ENCODE measurements at regions not wholly inside any gene's neighbourhood (a gene's known extent, or its start where the extent isn't known, plus 50 kb on each side); places are given as distances from the start of the nearest gene placed in this dataset.

DNA sequence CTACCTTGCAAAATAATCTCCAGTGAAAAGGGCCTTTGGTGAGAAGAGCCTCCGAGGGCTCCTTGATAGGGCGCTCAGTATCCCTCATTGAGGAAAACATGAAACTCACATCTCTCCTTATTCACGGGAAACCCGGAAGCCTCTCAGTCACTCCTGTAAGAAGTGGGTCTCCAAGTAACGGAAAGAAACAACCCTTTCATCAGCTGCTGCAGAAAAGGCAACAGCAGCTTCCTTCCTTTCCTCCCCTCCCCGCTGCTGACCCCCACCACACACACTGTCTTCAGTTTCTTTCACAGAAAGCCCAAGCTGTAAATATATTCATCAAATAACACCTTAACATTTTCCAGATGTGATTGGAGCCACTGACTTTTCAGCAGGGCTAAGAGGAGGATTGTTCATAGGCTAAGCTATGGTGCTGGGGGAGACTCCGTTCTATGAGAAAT, 81.4 kb downstream of the C9orf152 start (continued):
- TF ChIP-seq, protein P1, sequence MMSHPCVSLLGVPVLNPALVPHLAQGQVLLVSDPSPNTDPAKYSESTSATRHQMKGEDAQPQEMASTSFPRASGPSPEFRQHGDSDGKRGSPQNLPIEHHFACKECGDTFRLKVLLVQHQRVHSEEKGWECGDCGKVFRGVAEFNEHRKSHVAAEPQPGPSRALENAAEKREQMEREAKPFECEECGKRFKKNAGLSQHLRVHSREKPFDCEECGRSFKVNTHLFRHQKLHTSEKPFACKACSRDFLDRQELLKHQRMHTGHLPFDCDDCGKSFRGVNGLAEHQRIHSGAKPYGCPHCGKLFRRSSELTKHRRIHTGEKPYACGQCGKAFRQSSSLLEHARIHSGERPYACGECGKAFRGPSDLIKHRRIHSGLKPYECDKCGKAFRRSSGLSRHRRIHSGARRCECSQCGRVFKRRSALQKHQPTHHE (CRISPR knock-in tag; IDR thresholded peaks at IDR 0.05; ENCODE audit: borderline replicate concordance) = no peak
- 0 out of 2 replicates have a peak, but pooled peaks have one; percentile 29 for TF ChIP-seq SIN3A (IDR thresholded peaks at IDR 0.05; ENCODE audit: borderline replicate concordance, low read depth, low read length)

DNA sequence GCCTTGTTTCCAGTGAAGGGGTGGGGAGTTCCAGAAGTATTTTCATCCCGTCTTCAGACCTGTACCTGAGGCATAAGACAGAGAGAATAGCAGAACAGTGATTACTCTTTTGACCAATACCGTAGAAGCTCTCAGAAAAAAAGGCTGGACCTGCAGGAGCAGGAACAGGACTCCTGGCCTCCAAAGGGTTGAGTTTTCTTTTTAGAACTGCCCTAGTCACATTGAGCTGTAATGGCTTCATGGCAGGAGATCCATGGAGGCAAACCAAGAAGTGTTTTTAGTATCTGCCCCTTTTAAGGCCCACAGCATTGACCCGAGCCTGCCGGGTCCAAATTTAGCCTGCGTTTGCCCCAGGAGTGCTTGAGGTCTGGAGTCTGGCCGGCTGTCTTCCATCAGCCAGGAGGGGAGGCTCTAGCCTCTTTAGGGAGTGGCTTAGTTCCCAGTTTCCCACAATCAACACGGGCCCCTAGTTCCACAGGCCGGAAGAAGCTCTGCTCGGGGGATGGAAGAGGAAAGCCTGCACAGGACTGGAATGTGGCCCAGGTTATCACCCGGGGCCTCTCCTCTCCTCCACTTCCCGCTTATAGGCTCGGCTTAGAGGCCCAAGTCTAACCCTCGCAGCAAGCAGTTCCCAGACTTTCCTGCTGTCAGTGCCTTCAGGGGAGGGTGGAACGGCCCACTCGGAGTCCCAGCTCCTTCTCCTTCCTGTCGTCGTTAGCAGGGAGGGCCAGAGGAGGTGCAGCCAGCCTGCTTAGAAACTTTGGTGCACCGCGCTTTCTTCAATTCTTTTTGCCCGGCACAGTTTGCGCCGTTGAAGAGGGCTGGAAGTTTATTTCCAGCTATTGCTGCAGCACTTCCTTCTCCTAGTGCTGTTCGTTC, 80.7 kb downstream of the C9orf152 start:
- peak overlapping the region; percentile 58 to 82 (median 76) for H3K4me3 ChIP-seq (replicated peaks in 1 of 3; ENCODE audit: insufficient read depth in 1 of 3, low read depth in 2 of 3, low read length in 3 of 3)
- no peaks in the 10 kb centered on the region for H3K36me3 ChIP-seq (replicated peaks in 1 of 2; ENCODE audit: control insufficient read depth in 1 of 2, insufficient read depth in 2 of 2, low read length in 2 of 2)
- in situ Hi-C loops (cut with HindIII; ENCODE audit: extremely low pct_ligation_motif_present, low pct_unique_long_range_greater_than_20kb) (no loop called here), intact Hi-C loops (cut with micrococcal nuclease; ENCODE audit: unreplicated experiment) (loop anchor here (2.0 kb wide), 2 partner anchors 24 to 68 kb away; no protein-coding TSS in a partner anchor)
- peaks cover 61% of the 10 kb centered on the region for H3K79me2 ChIP-seq (ENCODE audit: insufficient read depth, low read length)
- FAIRE-seq (no peak), ATAC-seq (peak; percentile 85), DNase-seq (ENCODE audit: low spot score) (peak; percentile 86)
- peak overlapping the region; percentile 74 for H3K27ac ChIP-seq (ENCODE audit: extremely low read length, insufficient read depth, low read length)
- WGBS (ENCODE audit: low lambda C conversion rate) = under 1% methylated on average over 20 of the region's 23 CpGs
- BruUV-seq (replicated peaks) = TSS peak; percentile 95
- no peaks in the 10 kb centered on the region for H3K9me3 ChIP-seq (ENCODE audit: low read length)
- H3K4me1 ChIP-seq (ENCODE audit: insufficient read depth, low read length) = peaks cover 67% of the 10 kb centered on the region
- POLR2A ChIA-PET = interaction anchor here (0.6 to 3.9 kb wide), 13 partner anchors 11 to 130 kb away, joined by 3 to 35 read pairs (median 4); partner anchors contain the start of gene TXN
- H3K9ac ChIP-seq (ENCODE audit: insufficient read depth, low read depth, low read length) = peak overlapping the region; percentile 90
- H3K27me3 ChIP-seq (ENCODE audit: control insufficient read depth in 1 of 2, insufficient read depth in 2 of 2, low read length in 2 of 2) = no peaks in the 10 kb centered on the region; a peak in 1 of 5 replicates
- H4K20me1 ChIP-seq (ENCODE audit: insufficient read depth, low read length) = peaks cover 11% of the 10 kb centered on the region; the same call in 1 of the 2 replicates
- H3K4me2 ChIP-seq (ENCODE audit: low read depth, low read length) = peak overlapping the region; percentile 98
- CTCF ChIA-PET (ENCODE audit: low intra/inter-chr PET ratio, low total read pairs) = no interaction called here
- no peak overlapping the region for H2AFZ ChIP-seq (ENCODE audit: low read length)
- no peak for TF ChIP-seq SP1 (IDR thresholded peaks at IDR 0.05)
- peak; percentile 29; the same call in 1 of the 2 replicates for TF ChIP-seq SP1 (CRISPR knock-in tag; IDR thresholded peaks at IDR 0.05)
- TF ChIP-seq ZFP62 (CRISPR knock-in tag; IDR thresholded peaks at IDR 0.05) = no peak
- TF ChIP-seq CREM (IDR thresholded peaks at IDR 0.05) = peak; percentile 26; the same call in 1 of the 2 replicates
- no peak for TF ChIP-seq CREM (CRISPR knock-in tag; IDR thresholded peaks at IDR 0.05)
- no peak for TF ChIP-seq CREB1 (IDR thresholded peaks at IDR 0.05)
- peak; percentile 22; the same call in 1 of the 2 replicates for TF ChIP-seq CREB1 (CRISPR knock-in tag; IDR thresholded peaks at IDR 0.05)
- peak; percentile 54 to 56 for TF ChIP-seq POLR2A (IDR thresholded peaks at IDR 0.05; ENCODE audit: insufficient read depth in 1 of 2, low read depth in 2 of 2, low read length in 2 of 2)
- TF ChIP-seq GABPA (IDR thresholded peaks at IDR 0.05; ENCODE audit: low read depth, low read length) = peak; percentile 21
- peak; percentile 63; the same call in 1 of the 2 replicates for TF ChIP-seq GABPA (CRISPR knock-in tag; IDR thresholded peaks at IDR 0.05; ENCODE audit: low read depth)
- no peak for TF ChIP-seq ZFP37 (CRISPR knock-in tag; IDR thresholded peaks at IDR 0.05; ENCODE audit: borderline replicate concordance)
- TF ChIP-seq, protein P2, sequence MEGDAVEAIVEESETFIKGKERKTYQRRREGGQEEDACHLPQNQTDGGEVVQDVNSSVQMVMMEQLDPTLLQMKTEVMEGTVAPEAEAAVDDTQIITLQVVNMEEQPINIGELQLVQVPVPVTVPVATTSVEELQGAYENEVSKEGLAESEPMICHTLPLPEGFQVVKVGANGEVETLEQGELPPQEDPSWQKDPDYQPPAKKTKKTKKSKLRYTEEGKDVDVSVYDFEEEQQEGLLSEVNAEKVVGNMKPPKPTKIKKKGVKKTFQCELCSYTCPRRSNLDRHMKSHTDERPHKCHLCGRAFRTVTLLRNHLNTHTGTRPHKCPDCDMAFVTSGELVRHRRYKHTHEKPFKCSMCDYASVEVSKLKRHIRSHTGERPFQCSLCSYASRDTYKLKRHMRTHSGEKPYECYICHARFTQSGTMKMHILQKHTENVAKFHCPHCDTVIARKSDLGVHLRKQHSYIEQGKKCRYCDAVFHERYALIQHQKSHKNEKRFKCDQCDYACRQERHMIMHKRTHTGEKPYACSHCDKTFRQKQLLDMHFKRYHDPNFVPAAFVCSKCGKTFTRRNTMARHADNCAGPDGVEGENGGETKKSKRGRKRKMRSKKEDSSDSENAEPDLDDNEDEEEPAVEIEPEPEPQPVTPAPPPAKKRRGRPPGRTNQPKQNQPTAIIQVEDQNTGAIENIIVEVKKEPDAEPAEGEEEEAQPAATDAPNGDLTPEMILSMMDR (CRISPR knock-in tag; IDR thresholded peaks at IDR 0.05) = peak; percentile 35; the same call in 1 of the 2 replicates
- peak; percentile 37; the same call in 1 of the 2 replicates for TF ChIP-seq HDAC1 (CRISPR knock-in tag; IDR thresholded peaks at IDR 0.05)
- no peak for TF ChIP-seq ZSCAN29 (CRISPR knock-in tag; conservative IDR thresholded peaks at IDR 0.05)
- TF ChIP-seq TAF1 (CRISPR knock-in tag; IDR thresholded peaks at IDR 0.05) = peak; percentile 43; the same call in 1 of the 2 replicates
- TF ChIP-seq ZNF776 (CRISPR knock-in tag; IDR thresholded peaks at IDR 0.05) = no peak
- TF ChIP-seq, protein P3, sequence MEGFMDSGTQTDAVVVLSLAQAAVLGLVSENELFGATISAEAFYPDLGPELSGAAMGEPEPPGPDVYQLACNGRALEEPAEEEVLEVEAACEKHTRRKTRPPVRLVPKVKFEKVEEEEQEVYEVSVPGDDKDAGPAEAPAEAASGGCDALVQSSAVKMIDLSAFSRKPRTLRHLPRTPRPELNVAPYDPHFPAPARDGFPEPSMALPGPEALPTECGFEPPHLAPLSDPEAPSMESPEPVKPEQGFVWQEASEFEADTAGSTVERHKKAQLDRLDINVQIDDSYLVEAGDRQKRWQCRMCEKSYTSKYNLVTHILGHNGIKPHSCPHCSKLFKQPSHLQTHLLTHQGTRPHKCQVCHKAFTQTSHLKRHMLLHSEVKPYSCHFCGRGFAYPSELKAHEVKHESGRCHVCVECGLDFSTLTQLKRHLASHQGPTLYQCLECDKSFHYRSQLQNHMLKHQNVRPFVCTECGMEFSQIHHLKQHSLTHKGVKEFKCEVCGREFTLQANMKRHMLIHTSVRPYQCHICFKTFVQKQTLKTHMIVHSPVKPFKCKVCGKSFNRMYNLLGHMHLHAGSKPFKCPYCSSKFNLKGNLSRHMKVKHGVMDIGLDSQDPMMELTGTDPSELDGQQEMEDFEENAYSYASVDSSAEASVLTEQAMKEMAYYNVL (CRISPR knock-in tag; IDR thresholded peaks at IDR 0.05; ENCODE audit: borderline replicate concordance) = peak; percentile 24; the same call in 1 of the 2 replicates
